GM12892 (cell line): ENCODE measurements at regions not wholly inside any gene's neighbourhood (a gene's known extent, or its start where the extent isn't known, plus 50 kb on each side); places are given as distances from the start of the nearest gene placed in this dataset.

ENCODE experiments used
- POLR2A ChIP-seq: IDR thresholded peaks from 2 replicates; pipeline ENCODE4 v1.6.1; 2011; ENCODE audit warnings: low read depth, low read length, control low read depth
- POLR2AphosphoS5 ChIP-seq: IDR thresholded peaks from 2 replicates; pipeline ENCODE4 v1.6.1; 2011; ENCODE audit warnings: low read depth, low read length, control low read depth
- TAF1 ChIP-seq: IDR thresholded peaks from 2 replicates; pipeline ENCODE4 v1.6.1; 2011; ENCODE audit warnings: low read depth, mild to moderate bottlenecking, control low read depth, low read length, borderline replicate concordance

DNA sequence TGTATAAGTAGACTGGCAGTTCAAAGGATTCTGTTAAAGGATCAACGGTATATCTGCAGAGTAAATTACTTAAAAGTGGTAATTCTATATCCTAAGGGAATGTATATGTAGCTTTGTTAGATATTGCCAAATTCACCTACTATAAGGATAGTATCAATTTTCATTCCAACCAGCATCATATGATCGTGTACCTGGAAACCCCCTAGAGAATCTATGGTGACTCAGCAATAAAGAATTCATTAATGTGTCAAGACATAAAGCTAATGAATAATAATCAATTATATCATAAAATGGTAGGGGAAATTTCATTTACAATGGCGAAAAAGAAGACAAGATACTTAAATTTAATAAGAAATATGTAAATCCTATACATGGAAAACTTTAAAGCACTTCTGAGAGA, 234.1 kb upstream of the ACTBL2 start:
- TF ChIP-seq TAF1 = no peak
- no peak for TF ChIP-seq POLR2A
- TF ChIP-seq POLR2AphosphoS5 = no peak
